HCT116 (cell line): ENCODE measurements at regions not wholly inside any gene's neighbourhood (a gene's known extent, or its start where the extent isn't known, plus 50 kb on each side); places are given as distances from the start of the nearest gene placed in this dataset.

Experiments
- ATAC-seq: fragments of 200-7000 bp; cut with Tn5 transposase; 2 replicates; pipeline ENCODE4 v1.9.1; 2020; ENCODE audit warnings: mild to moderate bottlenecking, moderate library complexity
- BruUV-seq: library from RNA; stranded (reverse); fragments of 400-500 nt; replicated peaks from 2 replicates; lab custom pipeline; 2021; lab: Mats Ljungman, UMichigan
- CTCF ChIA-PET: fragments of 300-600 bp; sonication (Branson Sonifier 250); formaldehyde crosslinking; loops from one replicate; lab custom pipeline; 2021; ENCODE audit warnings: antibody characterized with exemption; lab: Charles Lee
- POLR2A ChIA-PET: fragments of 300-600, 350-600 bp; sonication (Branson Sonifier 250); formaldehyde crosslinking; loops from one replicate; lab custom pipeline; 2021; ENCODE audit warnings: antibody characterized with exemption; lab: Charles Lee
- RAD21 ChIA-PET, 2 experiments: fragments of 300-600 bp; sonication (Branson Sonifier 250); formaldehyde crosslinking; loops; one replicate each; lab custom pipeline; 2023; ENCODE audit warnings: low total read pairs in 2 of 2; ENCODE audit not compliant: uncharacterized antibody in 2 of 2, unreplicated experiment in 2 of 2, low non-redundant PET in 1 of 2; lab: Charles Lee
- DNase-seq: peaks from one replicate; pipeline ENCODE4 v3.0.0-alpha.2; 2010; ENCODE audit warnings: low read depth, low spot score
- H2AFZ ChIP-seq: fragments of 200-600 bp; shearing (Covaris generic), sonication (generic); 2 replicates; pipeline ENCODE4 v1.6.1; 2017; ENCODE audit warnings: low read depth, mixed run types, mixed read lengths, antibody characterized with exemption, low read length; ENCODE audit not compliant: poor library complexity, severe bottlenecking
- H3K27ac ChIP-seq: 2 replicates; pipeline ENCODE4 v1.5.1; 2012; ENCODE audit warnings: low read depth, low read length
- H3K27me3 ChIP-seq: fragments of 200-600 bp; sonication (generic); 2 replicates; pipeline ENCODE4 v1.6.1; 2016; ENCODE audit warnings: mixed run types, low read length, mixed read lengths; ENCODE audit not compliant: insufficient read depth
- H3K36me3 ChIP-seq, 2 experiments: fragments of 200-500 bp in 1 of 2; fragments of 200-600 bp in 1 of 2; sonication (Bioruptor generic) in 1 of 2; sonication (generic) in 1 of 2; 2 replicates each; pipeline versions ENCODE4 v1.5.1 to v1.6.1; 2014 to 2016; ENCODE audit warnings: low read length in 2 of 2, inconsistent platforms in 1 of 2, mixed read lengths in 1 of 2, mixed run types in 1 of 2; ENCODE audit not compliant: insufficient read depth in 2 of 2, control insufficient read depth in 1 of 2
- H3K4me1 ChIP-seq, 2 experiments: fragments of 200-600 bp in 1 of 2; sonication (generic) in 1 of 2; 2 replicates each; pipeline versions ENCODE4 v1.5.1 to v1.6.1; 2012 to 2017; ENCODE audit warnings: low read length in 2 of 2, inconsistent platforms in 1 of 2, mild to moderate bottlenecking in 1 of 2, mixed read lengths in 1 of 2, mixed run types in 1 of 2, moderate library complexity in 1 of 2; ENCODE audit not compliant: insufficient read depth in 2 of 2, control insufficient read depth in 1 of 2
- H3K4me2 ChIP-seq: fragments of 200-600 bp; sonication (generic); 2 replicates; pipeline ENCODE4 v1.6.1; 2017; ENCODE audit warnings: mixed run types, low read length, mixed read lengths
- H3K4me3 ChIP-seq, 2 experiments: fragments of 200-600 bp in 1 of 2; sonication (generic) in 1 of 2; replicated peaks in 1 of 2; 2 replicates each; pipeline ENCODE4 v1.5.1; 2011 to 2016; ENCODE audit warnings: low read length in 2 of 2, control low read depth in 1 of 2, low read depth in 1 of 2, mild to moderate bottlenecking in 1 of 2, mixed read lengths in 1 of 2, mixed run types in 1 of 2
- H3K79me2 ChIP-seq: fragments of 200-600 bp; sonication (generic); 2 replicates; pipeline ENCODE4 v1.6.1; 2017; ENCODE audit warnings: mild to moderate bottlenecking, mixed run types, low read length, moderate library complexity, mixed read lengths; ENCODE audit not compliant: insufficient read depth
- H3K9ac ChIP-seq: fragments of 200-600 bp; sonication (generic); 2 replicates; pipeline ENCODE4 v1.6.1; 2016; ENCODE audit warnings: low read length, mixed read lengths
- H3K9me2 ChIP-seq: fragments of 200-600 bp; sonication (generic), shearing (Covaris generic); 2 replicates; pipeline ENCODE4 v1.6.1; 2017; ENCODE audit warnings: mixed run types, mild to moderate bottlenecking, moderate library complexity; ENCODE audit not compliant: insufficient read depth
- H3K9me3 ChIP-seq, 2 experiments: fragments of 200-500 bp in 1 of 2; fragments of 200-600 bp in 1 of 2; sonication (Bioruptor generic) in 1 of 2; sonication (generic) in 1 of 2; 2 replicates each; pipeline ENCODE4 v1.6.1; 2014 to 2017; ENCODE audit warnings: low read length in 2 of 2, mixed read lengths in 2 of 2, inconsistent platforms in 1 of 2, low read depth in 1 of 2, mild to moderate bottlenecking in 1 of 2, mixed run types in 1 of 2, moderate library complexity in 1 of 2; ENCODE audit not compliant: control insufficient read depth in 1 of 2, insufficient read depth in 1 of 2
- H4K20me1 ChIP-seq: fragments of 200-600 bp; sonication (generic), shearing (Covaris generic); 2 replicates; pipeline ENCODE4 v1.6.1; 2017; ENCODE audit warnings: mixed run types, mild to moderate bottlenecking, moderate library complexity; ENCODE audit not compliant: insufficient read depth
- FOSL1 ChIP-seq: IDR thresholded peaks from 2 replicates; pipeline ENCODE4 v1.6.1; 2012; ENCODE audit warnings: low read depth
- SP1 ChIP-seq: IDR thresholded peaks from 2 replicates; pipeline ENCODE4 v1.6.1; 2012; ENCODE audit warnings: low read depth
- TCF7L2 ChIP-seq: IDR thresholded peaks from 2 replicates; pipeline ENCODE4 v1.7.0; 2011; ENCODE audit warnings: borderline replicate concordance, inconsistent platforms; ENCODE audit not compliant: insufficient read depth, insufficient read length; ENCODE audit errors: extremely low read depth
- ZBTB33 ChIP-seq: IDR thresholded peaks from 2 replicates; pipeline ENCODE4 v1.6.1; 2011; ENCODE audit warnings: mild to moderate bottlenecking, low read length, moderate library complexity; ENCODE audit not compliant: insufficient replicate concordance; ENCODE audit errors: extremely low read depth
- ZNF274 ChIP-seq: fragments of 200-500 bp; sonication (Bioruptor generic); IDR thresholded peaks from 2 replicates; pipeline ENCODE4 v1.6.1; 2014; ENCODE audit warnings: mild to moderate bottlenecking, low read depth, low read length, inconsistent platforms
- intact Hi-C: fragments of 100-400 bp; cut with micrococcal nuclease; formaldehyde crosslinking; loops from 2 replicates; pipeline ENCODE4 v1.10.0; 2022

- H3K27ac ChIP-seq: no peak overlapping the region
- no peaks in the 10 kb centered on the region for H3K79me2 ChIP-seq
- DNase-seq (no peak), ATAC-seq (no peak)
- no peaks in the 10 kb centered on the region for H3K9me2 ChIP-seq
- H3K36me3 ChIP-seq: no peaks in the 10 kb centered on the region
- no peaks in the 10 kb centered on the region for H4K20me1 ChIP-seq
- no peaks in the 10 kb centered on the region for H3K4me1 ChIP-seq
- no peak overlapping the region for H3K9ac ChIP-seq
- no peak overlapping the region for H3K4me3 ChIP-seq
- H2AFZ ChIP-seq: no peak overlapping the region
- H3K27me3 ChIP-seq: no peaks in the 10 kb centered on the region
- intact Hi-C loops: no loop called here
- peaks cover 0 to 14% of the 10 kb centered on the region in 2 experiments; a peak in 2 of 4 replicates for H3K9me3 ChIP-seq
- CTCF ChIA-PET: no interaction called here
- H3K4me2 ChIP-seq: no peak overlapping the region
- no peak for TF ChIP-seq SP1
- no peak for TF ChIP-seq ZNF274
- no peak for TF ChIP-seq TCF7L2
- no TSS peak for BruUV-seq
- RAD21 ChIA-PET: no interaction called here
- POLR2A ChIA-PET: no interaction called here
Observed at GRCh38 chr13:58919551-58919950, 1244.2 kb downstream of the DIAPH3 start.

GRCh38 chr13:58921129-58921528, 1242.6 kb downstream of the DIAPH3 start:
- no peaks in the 10 kb centered on the region for H3K4me1 ChIP-seq
- peaks cover 5 to 20% of the 10 kb centered on the region in 2 experiments; a peak in 2 of 4 replicates for H3K9me3 ChIP-seq
- no peaks in the 10 kb centered on the region for H3K9me2 ChIP-seq
- ATAC-seq (no peak), DNase-seq (no peak)
- H2AFZ ChIP-seq: no peak overlapping the region
- no peaks in the 10 kb centered on the region for H3K79me2 ChIP-seq
- ChIA-PET RAD21 (no interaction called here), POLR2A (no interaction called here), CTCF (no interaction called here)
- H4K20me1 ChIP-seq: no peaks in the 10 kb centered on the region
- no peak overlapping the region for H3K27ac ChIP-seq
- H3K4me2 ChIP-seq: no peak overlapping the region
- intact Hi-C loops: no loop called here
- no TSS peak for BruUV-seq
- H3K9ac ChIP-seq: no peak overlapping the region
- TF ChIP-seq FOSL1: no peak
- TF ChIP-seq ZBTB33: no peak
- TF ChIP-seq, all 23 proteins: peak for 0
- Histone ChIP-seq H3K27me3 (no peaks in the 10 kb centered on the region), H3K36me3 (no peaks in the 10 kb centered on the region), H3K4me3 (no peak overlapping the region)
